Common myeloid progenitor, CD34-positive (primary cell): ENCODE measurements at regions not wholly inside any gene's neighbourhood (a gene's known extent, or its start where the extent isn't known, plus 50 kb on each side); places are given as distances from the start of the nearest gene placed in this dataset.

Experiments
- CTCF ChIA-PET: fragments of 350-600 bp; sonication (Branson Sonifier 250); formaldehyde crosslinking; loops from one replicate; lab custom pipeline; 2021; ENCODE audit warnings: antibody characterized with exemption; lab: Charles Lee
- POLR2A ChIA-PET: fragments of 350-600 bp; sonication (Branson Sonifier 250); formaldehyde crosslinking; loops from one replicate; lab custom pipeline; 2021; ENCODE audit warnings: antibody characterized with exemption; lab: Charles Lee
- DNase-seq, 3 donors: peaks; one replicate each; pipeline versions ENCODE4 v3.0.0 to v3.0.0-alpha.2; 2013
- H3K27ac ChIP-seq, 2 experiments: 1 replicate in 1 of 2; 2 replicates in 1 of 2; pipeline ENCODE4 v1.7.0; 2013; ENCODE audit warnings: inconsistent platforms in 2 of 2, low read length in 2 of 2, mild to moderate bottlenecking in 2 of 2, low read depth in 1 of 2, moderate library complexity in 1 of 2; ENCODE audit not compliant: severe bottlenecking in 2 of 2, insufficient read depth in 1 of 2, poor library complexity in 1 of 2
- H3K27me3 ChIP-seq, 5 experiments: replicated peaks in 2 of 5; 1 replicate in 3 of 5; 2 replicates in 2 of 5; pipeline versions ENCODE4 v1.6.1 to v1.7.0; 2013; ENCODE audit warnings: low read length in 4 of 5, mild to moderate bottlenecking in 2 of 5, moderate library complexity in 2 of 5, inconsistent platforms in 1 of 5; ENCODE audit not compliant: insufficient read depth in 5 of 5, control insufficient read depth in 4 of 5
- H3K36me3 ChIP-seq, 4 experiments: 1 replicate in 2 of 4; 2 replicates in 2 of 4; pipeline versions ENCODE4 v1.6.1 to v1.7.0; 2013; ENCODE audit warnings: low read length in 3 of 4, control low read depth in 1 of 4, mild to moderate bottlenecking in 1 of 4; ENCODE audit not compliant: control insufficient read depth in 4 of 4, insufficient read depth in 4 of 4
- H3K4me1 ChIP-seq, 4 experiments: 1 replicate in 3 of 4; 2 replicates in 1 of 4; pipeline versions ENCODE4 v1.6.1 to v1.7.1; 2013; ENCODE audit warnings: low read length in 3 of 4, mild to moderate bottlenecking in 3 of 4, control low read depth in 1 of 4, inconsistent platforms in 1 of 4, moderate library complexity in 1 of 4; ENCODE audit not compliant: control insufficient read depth in 4 of 4, insufficient read depth in 4 of 4; ENCODE audit errors: control extremely low read depth in 1 of 4
- H3K4me3 ChIP-seq, 7 experiments: 1 replicate in 4 of 7; 2 replicates in 3 of 7; pipeline versions ENCODE4 v1.5.1 to v1.7.0; 2013; ENCODE audit warnings: mild to moderate bottlenecking in 7 of 7, low read length in 6 of 7, moderate library complexity in 6 of 7, inconsistent platforms in 2 of 7, low read depth in 2 of 7, control low read depth in 1 of 7; ENCODE audit not compliant: insufficient read depth in 4 of 7, control insufficient read depth in 1 of 7; ENCODE audit errors: extremely low read depth in 1 of 7
- H3K9me3 ChIP-seq, 5 experiments: 1 replicate in 4 of 5; 2 replicates in 1 of 5; pipeline versions ENCODE4 v1.6.1 to v1.7.1; 2013; ENCODE audit warnings: low read length in 4 of 5, mild to moderate bottlenecking in 2 of 5, inconsistent platforms in 1 of 5, low read depth in 1 of 5, moderate library complexity in 1 of 5; ENCODE audit not compliant: control insufficient read depth in 4 of 5, insufficient read depth in 2 of 5; ENCODE audit errors: control extremely low read depth in 1 of 5
- WGBS: methylation state at CpG from one replicate; pipeline ENCODE4 v1.1.5; 2013; ENCODE audit not compliant: insufficient coverage; 5-methylcytosine and 5-hydroxymethylcytosine counted together

DNA sequence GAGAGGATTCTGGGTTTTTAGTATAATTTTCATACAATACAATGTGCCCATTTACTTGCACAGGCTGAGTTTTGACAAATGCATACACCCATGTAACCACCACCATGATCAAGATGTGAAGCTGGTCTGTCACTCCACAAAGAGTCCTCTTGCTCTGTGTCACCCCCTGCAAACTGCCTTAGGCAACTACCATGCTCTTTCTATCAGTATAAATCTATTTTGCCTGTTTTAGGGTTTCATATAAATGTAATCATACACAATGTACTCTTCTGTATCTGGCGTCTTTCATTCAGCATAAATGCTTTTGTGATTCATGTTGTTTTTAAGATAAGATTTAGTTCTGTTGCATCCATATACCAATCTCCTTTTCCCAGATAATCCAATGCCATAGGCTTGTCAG is 181.9 kb upstream of the KCNG1 start:
- WGBS = no CpG with 5 or more reads among the region's 1 CpG
- Histone ChIP-seq H3K27me3 (peaks cover 0 to 33% (median 1%) of the 10 kb centered on the region in 5 experiments), H3K4me1 (no peaks in the 10 kb centered on the region), H3K36me3 (no peaks in the 10 kb centered on the region), H3K27ac (no peak overlapping the region), H3K4me3 (no peak overlapping the region), H3K9me3 (no peaks in the 10 kb centered on the region)
- no peak for DNase-seq
- ChIA-PET CTCF (no interaction called here), POLR2A (no interaction called here)

DNA sequence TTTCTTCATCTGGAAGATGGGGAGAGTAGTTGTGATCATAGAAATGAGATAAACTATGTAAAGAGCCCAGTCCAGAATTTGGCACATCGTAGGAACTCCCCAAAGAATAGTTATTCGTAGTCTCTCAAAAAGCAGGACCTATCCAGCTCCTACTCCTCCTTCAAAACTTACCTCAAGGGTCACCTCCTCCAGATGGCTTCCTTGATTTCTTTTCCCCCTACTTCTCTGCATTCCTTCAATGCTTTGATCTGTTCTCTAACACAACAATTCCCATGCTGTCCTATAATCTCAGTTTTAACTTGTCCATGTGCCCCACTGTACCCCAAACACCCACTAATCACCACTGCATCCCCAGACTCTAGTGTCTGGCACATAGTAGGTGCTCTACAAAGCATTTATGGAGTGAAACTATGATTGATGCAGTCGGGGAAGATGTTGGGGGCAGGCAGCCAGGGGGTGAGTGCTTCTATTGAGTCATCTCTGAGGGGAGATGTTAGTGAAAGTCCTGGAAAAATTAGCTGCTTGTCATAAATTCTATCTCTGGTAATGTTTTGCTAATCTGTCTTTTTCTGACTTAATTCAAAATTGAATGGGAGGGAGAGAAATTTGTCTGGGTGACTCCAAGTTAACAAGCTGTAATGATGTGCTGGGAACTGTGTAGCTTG is 181.3 kb upstream of the KCNG1 start:
- Histone ChIP-seq H3K4me1 (no peaks in the 10 kb centered on the region), H3K27me3 (peaks cover 0 to 30% (median 1%) of the 10 kb centered on the region in 5 experiments), H3K9me3 (no peaks in the 10 kb centered on the region), H3K36me3 (no peaks in the 10 kb centered on the region), H3K4me3 (no peak overlapping the region), H3K27ac (no peak overlapping the region)
- no peak for DNase-seq
- POLR2A ChIA-PET = no interaction called here
- WGBS = 77% methylated on average over 3 of the region's 3 CpGs
- CTCF ChIA-PET = no interaction called here

DNA sequence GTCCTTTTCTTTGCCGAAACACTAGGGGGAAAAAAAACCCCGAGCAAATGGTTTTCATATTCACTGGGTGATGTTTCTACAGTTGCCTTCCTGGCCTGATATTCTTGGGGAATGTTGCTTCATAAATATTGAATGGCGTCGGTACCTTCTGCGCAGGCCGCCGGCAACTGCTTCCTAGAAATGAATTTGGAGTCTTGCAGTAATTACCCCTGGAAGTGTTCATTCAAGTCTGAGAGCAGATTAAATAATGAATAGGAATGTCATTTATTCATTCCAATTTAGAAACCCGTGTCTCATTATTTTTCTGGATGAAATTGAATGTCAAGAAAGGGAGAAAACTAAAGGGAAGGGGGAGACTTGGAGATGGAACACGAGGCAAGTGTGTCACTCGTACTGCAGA is 179.4 kb upstream of the KCNG1 start:
- Histone ChIP-seq H3K9me3 (no peaks in the 10 kb centered on the region), H3K4me3 (no peak overlapping the region), H3K27ac (no peak overlapping the region), H3K4me1 (no peaks in the 10 kb centered on the region), H3K27me3 (peaks cover 0 to 23% (median 0%) of the 10 kb centered on the region in 5 experiments), H3K36me3 (no peaks in the 10 kb centered on the region)
- CTCF ChIA-PET = no interaction called here
- POLR2A ChIA-PET = no interaction called here
- 85% methylated on average over 10 of the region's 10 CpGs for WGBS
- no peak for DNase-seq

DNA sequence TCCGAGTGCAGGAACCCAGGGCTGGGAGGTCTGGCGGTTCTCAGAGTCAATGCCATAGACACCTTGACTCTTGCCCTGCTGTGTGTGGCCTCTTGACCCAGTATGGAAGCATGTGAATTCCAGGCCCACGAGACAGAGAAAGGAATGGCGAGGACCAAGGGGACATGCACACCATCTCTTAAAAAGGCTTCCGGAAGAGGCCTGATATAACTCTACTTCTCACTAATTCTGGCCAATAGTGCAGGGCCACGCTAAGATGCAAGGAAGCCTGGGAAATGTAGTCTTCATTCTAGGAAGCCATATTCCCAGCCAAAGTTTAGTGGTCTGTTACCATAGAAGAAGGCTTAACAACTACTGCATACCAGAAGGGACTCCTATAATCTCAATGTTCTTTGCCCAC is 177.0 kb upstream of the KCNG1 start:
- ChIA-PET CTCF (no interaction called here), POLR2A (no interaction called here)
- Histone ChIP-seq H3K27ac (no peak overlapping the region), H3K4me3 (no peak overlapping the region), H3K27me3 (peaks cover 0 to 24% (median 4%) of the 10 kb centered on the region in 5 experiments), H3K9me3 (no peaks in the 10 kb centered on the region), H3K36me3 (no peaks in the 10 kb centered on the region), H3K4me1 (no peaks in the 10 kb centered on the region)
- 88% methylated on average over 4 of the region's 6 CpGs for WGBS
- DNase-seq = no peak

DNA sequence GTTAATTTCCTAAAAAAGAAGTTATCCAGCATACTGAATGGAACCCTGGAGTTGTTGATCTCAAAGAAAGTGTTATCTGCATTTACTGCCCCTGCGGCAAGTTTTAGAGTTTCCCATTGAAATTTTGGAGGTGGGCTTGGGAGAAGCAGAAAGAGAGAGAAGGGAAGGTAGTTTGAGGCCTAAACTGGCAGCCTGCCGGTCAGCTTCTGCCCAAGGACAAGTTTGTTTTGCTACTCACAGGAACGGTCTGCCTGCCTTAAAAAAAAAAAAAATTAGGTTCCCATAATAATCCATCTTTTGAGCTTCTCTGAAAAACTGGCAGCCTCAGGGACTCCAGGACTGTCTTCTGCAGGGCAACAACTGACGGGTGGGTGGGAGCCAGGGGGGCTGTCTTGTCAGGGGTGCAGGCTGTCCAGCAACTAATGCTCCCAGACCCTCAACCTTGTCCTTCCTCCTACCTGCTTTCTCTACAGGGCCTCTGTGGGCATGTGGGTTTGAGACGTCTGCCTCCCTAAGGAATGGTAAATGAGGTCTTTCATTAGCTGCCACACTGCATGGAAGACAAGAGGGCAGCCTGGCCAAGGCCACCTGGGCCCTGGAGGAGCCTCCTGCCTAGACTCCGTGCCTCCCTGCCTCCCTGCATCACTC is 176.1 kb upstream of the KCNG1 start:
- H3K9me3 ChIP-seq = no peaks in the 10 kb centered on the region
- ChIA-PET POLR2A (no interaction called here), CTCF (no interaction called here)
- H3K27me3 ChIP-seq = peaks cover 0 to 17% (median 4%) of the 10 kb centered on the region in 5 experiments
- 93% methylated on average over 3 of the region's 6 CpGs for WGBS
- H3K4me3 ChIP-seq = no peak overlapping the region
- no peak for DNase-seq
- H3K36me3 ChIP-seq = no peaks in the 10 kb centered on the region
- no peak overlapping the region for H3K27ac ChIP-seq
- no peaks in the 10 kb centered on the region for H3K4me1 ChIP-seq

DNA sequence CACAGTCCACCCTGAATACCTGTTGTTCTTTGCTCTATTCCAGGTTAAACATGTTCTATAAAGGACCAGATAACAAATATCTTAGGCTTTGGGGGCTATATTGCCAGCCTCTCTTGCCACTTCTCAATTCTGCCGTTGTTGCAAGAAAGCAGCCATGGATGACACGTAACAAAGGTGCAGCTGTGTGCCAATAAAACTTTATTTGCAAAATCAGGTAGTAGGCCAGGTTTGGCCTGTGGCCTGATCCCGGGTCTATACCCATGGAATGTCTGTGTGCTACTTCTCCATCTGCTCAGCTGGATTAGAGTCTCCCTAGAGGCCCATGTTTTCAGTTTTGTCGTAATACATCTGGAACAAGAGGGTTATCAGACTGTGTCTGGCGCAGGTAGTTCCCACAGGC is 175.3 kb upstream of the KCNG1 start:
- ChIA-PET POLR2A (no interaction called here), CTCF (no interaction called here)
- H3K27ac ChIP-seq = no peak overlapping the region
- WGBS = 95% methylated on average over 4 of the region's 5 CpGs
- no peak for DNase-seq
- H3K4me1 ChIP-seq = no peaks in the 10 kb centered on the region
- no peak overlapping the region for H3K4me3 ChIP-seq
- H3K36me3 ChIP-seq = no peaks in the 10 kb centered on the region
- peaks cover 0 to 17% (median 4%) of the 10 kb centered on the region in 5 experiments for H3K27me3 ChIP-seq
- no peaks in the 10 kb centered on the region for H3K9me3 ChIP-seq

DNA sequence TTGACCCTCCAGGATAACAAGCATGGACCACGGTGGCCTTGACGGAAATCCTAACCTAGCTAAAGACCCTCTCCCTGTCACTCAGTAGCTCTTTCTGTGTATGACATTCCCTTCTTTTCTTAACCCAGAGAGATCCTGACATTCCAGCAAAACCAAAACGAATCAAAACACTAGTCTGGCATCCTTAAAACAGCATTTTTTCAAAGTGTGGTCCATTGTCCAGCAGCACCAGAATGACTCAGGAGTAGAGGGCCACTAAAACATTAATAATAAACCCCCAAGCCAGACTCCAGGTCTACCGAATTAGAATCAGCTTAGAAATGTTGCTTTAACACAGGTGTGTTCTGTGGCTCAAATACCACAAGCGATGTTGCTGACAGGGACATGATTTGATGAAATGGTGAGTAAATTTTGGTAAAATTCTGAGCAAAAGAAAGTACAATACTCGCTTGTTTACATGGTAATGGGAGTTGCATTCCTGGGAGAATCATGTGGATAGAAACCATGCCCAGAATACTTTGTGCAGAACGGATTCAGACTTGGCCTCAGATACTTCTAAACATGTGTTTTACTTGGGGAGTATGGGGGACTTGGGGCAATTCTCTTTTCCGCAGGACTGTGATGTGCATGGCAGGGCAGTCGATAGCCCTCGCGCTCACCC is 174.2 kb upstream of the KCNG1 start:
- Histone ChIP-seq H3K27ac (no peak overlapping the region), H3K27me3 (peaks cover 0 to 17% (median 4%) of the 10 kb centered on the region in 5 experiments), H3K4me1 (no peaks in the 10 kb centered on the region), H3K36me3 (no peaks in the 10 kb centered on the region), H3K4me3 (no peak overlapping the region), H3K9me3 (no peaks in the 10 kb centered on the region)
- ChIA-PET CTCF (no interaction called here), POLR2A (no interaction called here)
- WGBS = 90% methylated on average over 11 of the region's 11 CpGs
- no peak for DNase-seq
